HG02884 (cell line): ENCODE measurements at regions not wholly inside any gene's neighbourhood (a gene's known extent, or its start where the extent isn't known, plus 50 kb on each side); places are given as distances from the start of the nearest gene placed in this dataset.
"Not testable (repeated sequence)": the region's sequence is repeated elsewhere in the genome, so short reads cannot be mapped to it uniquely, and the experiment has no call there.

Experiments used
- ATAC-seq: cut with Tn5 transposase; IDR thresholded peaks from one replicate; pipeline ENCODE4 v1.9.1; 2021; ENCODE audit warnings: mild to moderate bottlenecking, moderate library complexity; ENCODE audit not compliant: unreplicated experiment

GRCh38 chr12:69028941-69029729, 96.2 kb upstream of the CPM start:
- no peak for ATAC-seq

GRCh38 chr12:69030321-69030720, 97.3 kb upstream of the CPM start:
- ATAC-seq = no peak

DNA sequence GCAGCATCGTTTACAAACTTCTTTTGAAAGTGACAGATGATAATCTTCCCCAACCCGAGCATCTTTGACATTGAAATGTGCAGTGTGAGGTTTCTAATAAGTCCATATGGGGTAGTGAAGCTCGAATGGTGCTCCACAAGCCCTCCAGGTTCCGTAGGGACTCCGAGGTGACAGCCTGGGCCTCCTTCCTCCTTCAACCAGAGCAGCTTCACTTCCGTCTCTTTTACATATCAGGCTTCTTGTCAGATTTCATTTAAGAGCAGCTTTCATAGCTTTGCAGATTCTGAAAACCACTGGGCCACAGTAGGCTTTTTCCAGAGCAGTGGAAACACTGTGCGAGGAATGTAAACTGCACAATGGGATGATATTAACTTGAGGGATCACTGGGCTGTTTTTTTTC, 103.6 kb upstream of the CPM start:
- ATAC-seq = no peak

- ATAC-seq = no peak
Measured at GRCh38 chr12:69036999-69037398, 104.0 kb upstream of the CPM start.

DNA sequence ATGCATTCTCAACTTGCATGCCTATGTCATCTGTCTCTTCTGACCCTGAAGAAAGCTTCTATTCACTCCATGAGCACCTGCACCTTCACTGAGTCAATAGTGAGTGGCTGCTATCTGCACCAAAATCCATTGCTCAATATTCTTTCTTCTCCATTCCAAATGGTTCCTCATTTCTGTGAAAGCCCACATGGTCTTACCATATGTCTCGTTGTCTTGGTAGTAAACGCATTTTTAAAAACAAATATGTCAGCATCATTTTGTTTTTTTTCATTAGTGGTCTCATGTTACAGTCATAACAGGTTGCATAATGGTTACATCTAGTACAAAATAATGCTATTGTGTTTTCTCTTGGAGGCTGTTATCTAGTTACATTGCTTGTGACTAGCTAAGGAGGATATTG, 106.9 kb upstream of the CPM start:
- ATAC-seq = no peak

GRCh38 chr12:69042557-69042956, 109.6 kb upstream of the CPM start:
- ATAC-seq = no peak

DNA sequence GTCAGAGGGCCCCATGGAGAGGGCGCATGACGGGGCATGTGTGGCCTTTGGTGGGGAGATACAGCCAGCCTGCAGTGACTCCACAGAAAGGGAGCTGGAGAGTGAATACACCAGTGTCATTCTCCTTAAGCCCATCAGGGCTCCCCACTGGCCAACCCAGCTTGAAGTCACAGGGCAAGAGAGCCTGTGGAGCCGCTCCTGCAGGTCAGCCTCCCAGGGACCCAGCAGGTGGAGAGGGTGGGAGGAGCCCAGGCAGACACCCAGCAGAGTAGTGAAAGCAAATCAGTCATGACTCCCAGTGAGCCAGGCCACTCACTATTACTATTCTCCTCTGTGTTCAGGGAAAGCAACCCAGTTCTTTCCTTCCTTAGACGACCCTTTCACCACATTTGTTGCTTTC, 110.0 kb upstream of the CPM start:
- ATAC-seq = no peak

DNA sequence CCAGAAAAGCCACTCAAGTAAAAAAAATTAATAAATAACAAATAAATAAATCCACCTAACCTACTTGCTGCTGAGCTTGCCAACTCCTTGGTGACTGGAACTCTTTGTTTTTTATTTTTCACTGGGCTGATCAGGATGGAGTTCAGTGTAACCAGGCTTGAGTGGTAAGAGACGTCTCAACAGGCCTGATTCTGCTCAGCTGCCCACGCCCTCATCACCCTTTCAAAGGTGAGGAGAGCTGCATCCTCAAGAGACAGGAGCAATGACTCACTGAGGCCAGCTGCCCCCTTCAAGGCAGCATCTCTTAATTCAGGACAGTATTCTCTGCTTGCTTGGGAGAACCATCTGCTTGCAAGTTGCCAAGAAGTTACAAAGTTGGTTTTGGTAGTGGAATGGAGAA, 111.9 kb upstream of the CPM start:
- ATAC-seq = no peak

- no peak for ATAC-seq
Measured at GRCh38 chr12:69045430-69045829, 112.5 kb upstream of the CPM start.

DNA sequence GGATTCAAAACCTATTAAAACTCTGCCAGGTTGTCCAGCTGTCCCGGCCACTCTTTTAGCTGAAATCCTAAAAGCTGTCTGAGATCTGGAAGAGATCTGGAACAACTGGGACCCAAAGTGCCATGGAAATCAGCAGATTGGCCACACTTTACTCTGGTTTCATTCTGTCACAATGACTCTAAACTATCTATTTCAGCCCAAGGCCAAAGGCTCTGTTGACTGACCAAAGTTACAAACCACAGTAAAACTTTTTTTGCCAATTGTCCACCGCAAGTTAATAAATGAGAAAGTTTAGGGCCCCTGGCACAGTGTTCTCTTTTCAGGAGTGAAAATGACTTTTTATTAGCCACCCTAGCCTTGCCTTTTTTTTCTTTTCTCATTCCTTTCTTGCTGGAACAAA, 113.4 kb upstream of the CPM start:
- no peak for ATAC-seq

- no peak for ATAC-seq
Measured at GRCh38 chr12:69046920-69047319, 113.9 kb upstream of the CPM start.

- ATAC-seq = no peak
Measured at GRCh38 chr12:69047990-69048389, 115.0 kb upstream of the CPM start.

DNA sequence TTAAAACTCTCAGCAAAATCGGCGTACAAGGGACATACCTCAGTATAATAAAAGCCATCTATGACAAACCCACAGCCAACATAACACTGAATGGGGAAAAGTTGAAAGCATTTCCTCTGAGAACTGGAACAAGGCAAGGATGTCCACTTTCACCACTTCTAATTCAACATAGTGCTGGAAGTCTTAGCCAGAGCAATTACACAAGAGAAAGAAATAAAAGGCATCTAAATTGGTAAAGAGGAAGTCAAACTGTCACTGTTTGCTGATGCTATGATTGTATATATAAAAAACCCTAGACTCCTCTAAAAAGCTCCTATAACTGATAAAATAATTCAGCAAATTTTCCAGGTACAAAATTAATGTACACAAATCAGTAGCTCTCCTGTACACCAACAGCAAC, 116.9 kb upstream of the CPM start:
- not testable (repeated sequence) for ATAC-seq

DNA sequence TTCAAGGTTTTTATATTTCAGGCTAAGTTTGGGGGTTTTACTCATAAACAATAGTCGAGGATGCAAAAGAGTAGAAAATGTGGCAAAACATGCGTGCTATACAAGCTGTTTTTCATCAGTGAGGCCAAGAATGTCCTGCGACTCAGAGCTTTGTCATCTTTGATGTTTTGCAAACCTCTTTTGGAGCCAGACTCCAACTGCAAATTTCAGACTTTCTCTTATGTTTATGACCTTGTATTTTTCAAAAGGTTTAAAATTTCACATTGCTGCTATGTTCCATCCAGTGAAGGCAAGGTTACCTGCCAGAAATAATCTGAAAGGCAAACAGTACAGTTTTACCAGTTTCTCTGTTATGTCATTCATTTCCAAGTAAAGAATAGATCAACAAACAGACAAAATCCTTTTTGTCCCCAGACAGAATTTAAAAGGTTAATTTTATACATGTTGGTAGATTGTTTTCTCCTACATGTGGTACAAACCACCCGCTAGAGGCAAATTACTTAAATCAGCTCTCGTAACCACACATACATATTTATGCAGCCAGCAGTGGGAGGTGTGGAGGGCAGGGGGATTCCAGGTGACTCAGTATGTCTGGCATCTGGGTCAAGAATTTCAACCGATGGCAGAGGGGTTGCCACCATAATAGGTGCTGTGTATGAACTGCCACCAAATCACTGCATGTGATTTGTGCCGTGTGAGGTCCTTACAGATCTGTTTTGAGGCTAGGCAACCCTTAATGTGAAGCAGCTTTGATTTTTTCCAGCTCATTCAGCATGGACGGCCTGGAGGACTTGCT, 119.8 kb upstream of the CPM start:
- no peak for ATAC-seq

- no peak for ATAC-seq
Measured at GRCh38 chr12:69054343-69055056, 121.5 kb upstream of the CPM start.

DNA sequence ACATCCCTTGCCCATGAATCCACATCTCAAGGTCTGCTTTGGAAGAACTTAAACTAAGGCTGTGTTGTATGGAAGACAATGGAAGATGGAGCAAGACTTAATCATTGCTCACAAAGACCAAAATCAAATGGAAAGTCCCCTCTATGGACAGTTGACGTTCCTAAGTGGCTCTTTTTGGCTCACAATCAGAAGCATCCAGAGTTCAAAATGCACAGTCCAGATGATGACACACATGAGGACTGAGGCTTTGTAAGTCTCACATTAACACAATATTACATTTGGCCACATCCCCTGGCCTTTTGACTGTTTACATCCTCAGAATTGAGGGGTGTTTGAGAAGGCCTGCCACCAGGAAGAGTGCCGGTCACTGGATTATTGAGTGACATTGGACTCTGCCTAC, 122.3 kb upstream of the CPM start:
- no peak for ATAC-seq

DNA sequence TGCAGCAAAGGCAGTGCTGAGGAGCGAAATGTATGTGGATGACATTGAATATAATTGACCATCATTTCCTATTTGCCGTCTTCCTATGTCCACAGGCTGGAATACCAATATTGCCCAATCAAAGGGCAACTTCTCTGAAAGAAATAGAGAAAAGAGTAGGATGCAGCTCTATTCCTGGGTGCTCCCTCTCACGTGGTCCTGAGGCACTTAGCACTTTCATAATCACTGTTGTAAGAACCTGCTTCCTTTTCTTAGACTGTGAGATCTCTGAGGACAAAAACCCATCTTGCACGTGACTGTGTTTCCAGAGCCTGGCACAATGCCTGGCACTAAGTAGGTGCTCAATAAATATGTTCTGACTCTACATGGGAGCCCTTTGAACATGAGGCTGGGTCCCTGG, 122.7 kb upstream of the CPM start:
- ATAC-seq = no peak

GRCh38 chr12:69056743-69057515, 124.0 kb upstream of the CPM start:
- ATAC-seq = no peak

DNA sequence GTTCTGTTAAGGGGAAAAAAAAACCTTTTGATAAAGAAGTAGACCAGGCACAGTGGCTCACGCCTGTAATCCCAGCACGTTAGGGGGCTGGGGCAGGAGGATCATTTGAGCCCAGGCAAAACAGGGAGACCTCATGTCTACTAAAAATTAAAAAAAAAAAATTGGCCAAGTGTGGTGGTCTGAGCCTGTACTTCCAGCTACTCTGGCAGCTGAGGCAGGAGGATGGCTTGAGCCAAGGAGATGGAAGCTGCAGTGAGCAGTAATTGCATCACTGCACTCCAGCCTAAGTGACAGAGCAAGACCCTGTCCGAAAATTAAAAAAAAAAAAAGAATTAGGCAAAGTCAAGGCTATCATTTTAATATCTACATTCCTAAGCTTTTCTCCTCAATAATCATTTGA, 124.8 kb upstream of the CPM start:
- no peak for ATAC-seq

GRCh38 chr12:69059465-69060457, 126.8 kb upstream of the CPM start:
- no peak for ATAC-seq
